H1 (cell line): ENCODE measurements at regions not wholly inside any gene's neighbourhood (a gene's known extent, or its start where the extent isn't known, plus 50 kb on each side); places are given as distances from the start of the nearest gene placed in this dataset.

ENCODE experiments used
- CTCF ChIA-PET: fragments of 300-600 bp; sonication (Branson Sonifier 250); formaldehyde crosslinking; loops from one replicate; lab custom pipeline; 2021; ENCODE audit not compliant: partially characterized antibody; lab: Charles Lee
- POLR2A ChIA-PET: fragments of 300-600 bp; sonication (Branson Sonifier 250); formaldehyde crosslinking; loops from one replicate; lab custom pipeline; 2021; ENCODE audit warnings: inconsistent platforms; ENCODE audit not compliant: partially characterized antibody; lab: Charles Lee
- DNase-seq, 2 experiments: peaks; one replicate each; pipeline versions ENCODE4 v3.0.0 to v3.0.0-alpha.2; 2010 to 2022; ENCODE audit warnings: low spot score in 2 of 2, low read depth in 1 of 2, mixed read lengths in 1 of 2
- FAIRE-seq: peaks from 2 replicates; lab custom pipeline; 2011; peaks lifted over from hg19 to GRCh38; lab: Jason Lieb, UNC
- H2AFZ ChIP-seq: 2 replicates; pipeline ENCODE4 v1.8.1; 2012; ENCODE audit warnings: low read length, inconsistent platforms
- H2AK5ac ChIP-seq: 2 replicates; pipeline ENCODE4 v1.6.1; 2013; ENCODE audit warnings: low read depth, low read length
- H2BK120ac ChIP-seq: replicated peaks from 2 replicates; pipeline ENCODE3; 2013; ENCODE audit warnings: low read depth, low read length, inconsistent platforms
- H2BK12ac ChIP-seq: 2 replicates; pipeline ENCODE4 v1.6.1; 2013; ENCODE audit warnings: low read depth, low read length
- H2BK15ac ChIP-seq: 2 replicates; pipeline ENCODE4 v1.6.1; 2013; ENCODE audit warnings: low read length
- H2BK20ac ChIP-seq: 2 replicates; pipeline ENCODE4 v1.6.1; 2013; ENCODE audit warnings: low read length
- H2BK5ac ChIP-seq: 2 replicates; pipeline ENCODE4 v1.6.1; 2013; ENCODE audit warnings: low read depth, low read length
- H3K14ac ChIP-seq: 2 replicates; pipeline ENCODE4 v1.6.1; 2013; ENCODE audit warnings: inconsistent platforms; ENCODE audit not compliant: insufficient read length
- H3K18ac ChIP-seq: 2 replicates; pipeline ENCODE4 v1.6.1; 2013; ENCODE audit warnings: low read length; ENCODE audit errors: extremely low read depth
- H3K23ac ChIP-seq: 2 replicates; pipeline ENCODE4 v1.6.1; 2013; ENCODE audit warnings: inconsistent platforms; ENCODE audit not compliant: insufficient read length
- H3K23me2 ChIP-seq: 2 replicates; pipeline ENCODE4 v1.6.1; 2013; ENCODE audit warnings: low read depth, low read length
- H3K27ac ChIP-seq: 2 replicates; pipeline ENCODE4 v1.6.1; 2011; ENCODE audit warnings: low read depth, low read length, inconsistent platforms
- H3K27me3 ChIP-seq, 4 experiments: replicated peaks in 1 of 4; 1 replicate in 1 of 4; 2 replicates in 3 of 4; pipeline versions ENCODE4 v1.6.1 to v1.8.1; 2011 to 2013; ENCODE audit warnings: low read length in 3 of 4, mild to moderate bottlenecking in 3 of 4, inconsistent platforms in 2 of 4, mixed read lengths in 2 of 4, moderate library complexity in 1 of 4; ENCODE audit not compliant: control insufficient read depth in 3 of 4, insufficient read depth in 3 of 4; ENCODE audit errors: extremely low read depth in 1 of 4
- H3K36me3 ChIP-seq, 4 experiments: 2 replicates each; pipeline versions ENCODE4 v1.6.1 to v1.8.1; 2011 to 2013; ENCODE audit warnings: mild to moderate bottlenecking in 4 of 4, low read length in 3 of 4, moderate library complexity in 2 of 4, control low read depth in 1 of 4, inconsistent platforms in 1 of 4; ENCODE audit not compliant: insufficient read depth in 4 of 4, control insufficient read depth in 2 of 4
- H3K4ac ChIP-seq: replicated peaks from 2 replicates; pipeline ENCODE3; 2013; ENCODE audit warnings: low read length, low read depth, mixed read lengths, inconsistent platforms; ENCODE audit not compliant: insufficient read length
- H3K4me1 ChIP-seq, 4 experiments: replicated peaks in 1 of 4; 1 replicate in 1 of 4; 2 replicates in 3 of 4; pipeline versions ENCODE4 v1.6.1 to v1.8.1; 2011 to 2013; ENCODE audit warnings: low read length in 3 of 4, inconsistent platforms in 2 of 4, mixed read lengths in 1 of 4; ENCODE audit not compliant: insufficient read depth in 4 of 4, control insufficient read depth in 3 of 4
- H3K4me2 ChIP-seq, 2 experiments: 2 replicates each; pipeline versions ENCODE4 v1.6.1 to v1.8.1; 2011 to 2013; ENCODE audit warnings: low read depth in 2 of 2, low read length in 2 of 2, control low read depth in 1 of 2, inconsistent platforms in 1 of 2, mild to moderate bottlenecking in 1 of 2; ENCODE audit not compliant: insufficient read depth in 1 of 2
- H3K4me3 ChIP-seq, 4 experiments: fragments of 200-600, 300-600 bp in 1 of 4; sonication (generic), shearing (Covaris generic), sonication (Bioruptor Twin) in 1 of 4; 2 replicates each; pipeline versions ENCODE4 v1.5.1 to v1.8.1; 2011 to 2016; ENCODE audit warnings: low read length in 4 of 4, low read depth in 3 of 4, control low read depth in 2 of 4, inconsistent platforms in 2 of 4, mild to moderate bottlenecking in 2 of 4, mixed read lengths in 1 of 4, moderate library complexity in 1 of 4; ENCODE audit not compliant: insufficient read depth in 2 of 4; ENCODE audit errors: extremely low read depth in 1 of 4
- H3K56ac ChIP-seq: replicated peaks from 2 replicates; pipeline ENCODE3; 2013; ENCODE audit warnings: low read depth, mild to moderate bottlenecking, mixed read lengths, low read length, inconsistent platforms; ENCODE audit not compliant: insufficient read length
- H3K79me1 ChIP-seq: 2 replicates; pipeline ENCODE4 v1.6.1; 2013; ENCODE audit warnings: low read depth, low read length, control low read depth
- H3K79me2 ChIP-seq, 2 experiments: 2 replicates each; pipeline versions ENCODE4 v1.6.1 to v1.8.1; 2012 to 2013; ENCODE audit warnings: low read length in 2 of 2, mild to moderate bottlenecking in 2 of 2, inconsistent platforms in 1 of 2; ENCODE audit not compliant: insufficient read depth in 2 of 2, control insufficient read depth in 1 of 2
- H3K9ac ChIP-seq, 4 experiments: replicated peaks in 1 of 4; 1 replicate in 1 of 4; 2 replicates in 3 of 4; pipeline versions ENCODE4 v1.6.1 to v1.8.1; 2011 to 2013; ENCODE audit warnings: low read depth in 3 of 4, low read length in 3 of 4, control low read depth in 2 of 4, mild to moderate bottlenecking in 2 of 4, moderate library complexity in 2 of 4, inconsistent platforms in 1 of 4; ENCODE audit errors: extremely low read depth in 1 of 4
- H3K9me3 ChIP-seq, 2 experiments: 2 replicates each; pipeline versions ENCODE4 v1.6.1 to v1.8.1; 2012 to 2013; ENCODE audit warnings: mild to moderate bottlenecking in 2 of 2, moderate library complexity in 2 of 2, control low read depth in 1 of 2, inconsistent platforms in 1 of 2, low read depth in 1 of 2, low read length in 1 of 2, mixed read lengths in 1 of 2; ENCODE audit not compliant: insufficient read depth in 2 of 2
- H4K20me1 ChIP-seq, 2 experiments: replicated peaks in 1 of 2; 2 replicates each; pipeline versions ENCODE3 to v1.8.1; 2011 to 2013; ENCODE audit warnings: inconsistent platforms in 2 of 2, low read length in 2 of 2, mild to moderate bottlenecking in 1 of 2; ENCODE audit not compliant: insufficient read depth in 2 of 2, control insufficient read depth in 1 of 2
- H4K5ac ChIP-seq: 2 replicates; pipeline ENCODE4 v1.6.1; 2013; ENCODE audit warnings: low read length, low read depth, mixed read lengths, inconsistent platforms; ENCODE audit not compliant: insufficient read length
- H4K8ac ChIP-seq: 2 replicates; pipeline ENCODE4 v1.8.0; 2013; ENCODE audit warnings: mild to moderate bottlenecking, moderate library complexity, low read length, inconsistent platforms; ENCODE audit not compliant: insufficient read depth; ENCODE audit errors: extremely low read depth
- H4K91ac ChIP-seq: replicated peaks from 2 replicates; pipeline ENCODE3; 2013; ENCODE audit warnings: low read length, mixed read lengths, inconsistent platforms; ENCODE audit not compliant: insufficient read length
- GTF2F1 ChIP-seq: IDR thresholded peaks from 2 replicates; pipeline ENCODE4 v1.6.1; 2012; ENCODE audit warnings: low read depth, low read length, improper control_type of control experiment, borderline replicate concordance
- RNF2 ChIP-seq: fragments of 200-900, 300-1000 bp; sonication (generic); IDR thresholded peaks from 2 replicates; pipeline ENCODE4 v1.7.1; 2016; ENCODE audit warnings: borderline replicate concordance, low read depth, mild to moderate bottlenecking, antibody characterized with exemption, low read length; ENCODE audit not compliant: poor library complexity, severe bottlenecking; ENCODE audit errors: missing control alignments
- WGBS, 2 experiments: shearing (Covaris generic) in 1 of 2; methylation state at CpG; one replicate each; pipeline versions ENCODE4 v1.1.6 to v1.1.7; 2013 to 2015; ENCODE audit warnings: low lambda C conversion rate in 2 of 2, mixed read lengths in 2 of 2, inconsistent platforms in 1 of 2, low coverage in 1 of 2, missing lambda C conversion rate in 1 of 2; ENCODE audit not compliant: insufficient replicate concordance in 2 of 2, insufficient coverage in 1 of 2, insufficient read length in 1 of 2; ENCODE audit errors: extremely low coverage in 1 of 2, missing lambda C conversion rate in 1 of 2; 5-methylcytosine and 5-hydroxymethylcytosine counted together

DNA sequence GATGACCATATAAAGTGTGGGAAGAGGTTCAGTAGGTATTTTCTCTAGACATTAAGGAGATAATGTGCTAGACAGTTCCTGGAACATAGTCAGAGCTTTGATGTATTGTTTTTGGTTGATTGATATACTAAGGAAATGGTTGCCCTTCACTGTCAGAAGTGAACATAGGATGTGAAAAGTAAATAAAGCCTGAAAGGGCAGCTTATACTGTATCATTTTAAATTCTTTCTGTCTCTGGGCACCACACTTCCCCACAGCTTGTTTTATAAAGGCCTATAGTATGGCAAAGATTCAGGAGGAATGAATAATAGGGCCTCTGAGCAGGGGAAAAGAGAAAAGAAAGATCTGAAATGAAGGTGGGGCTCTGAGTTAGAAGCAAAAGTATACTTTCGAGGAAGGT lies 72.7 kb upstream of the ITPRID2 start:
- H3K23me2 ChIP-seq, result no peaks in the 10 kb centered on the region
- no peak overlapping the region for H3K4ac ChIP-seq
- H2AK5ac ChIP-seq, result no peak overlapping the region
- no peak overlapping the region for H2BK15ac ChIP-seq
- CTCF ChIA-PET, result interaction anchor here (0.9 to 1.3 kb wide), 4 partner anchors 12 to 131 kb away, joined by 3 to 5 read pairs (median 3); no protein-coding TSS in a partner anchor
- H3K14ac ChIP-seq, result no peak overlapping the region
- TF ChIP-seq GTF2F1, result no peak
- no peak for TF ChIP-seq RNF2
- FAIRE-seq (no peak), DNase-seq (no peak)
- 0 out of 2 replicates have a peak overlapping the region, but pooled peaks have one; percentile 1 for H2AFZ ChIP-seq
- no peaks in the 10 kb centered on the region for H4K20me1 ChIP-seq
- H2BK20ac ChIP-seq, result no peak overlapping the region
- no peak overlapping the region for H3K56ac ChIP-seq
- H4K5ac ChIP-seq, result no peak overlapping the region
- POLR2A ChIA-PET, result interaction anchor here (0.6 to 0.8 kb wide), 2 partner anchors 14 to 73 kb away, joined by 3 read pairs; no protein-coding TSS in a partner anchor
- no peak overlapping the region for H4K91ac ChIP-seq
- no peaks in the 10 kb centered on the region for H3K79me1 ChIP-seq
- H2BK120ac ChIP-seq, result no peak overlapping the region
- H2BK12ac ChIP-seq, result no peak overlapping the region
- no peak overlapping the region for H3K23ac ChIP-seq
- no peak overlapping the region for H3K9ac ChIP-seq
- H3K27me3 ChIP-seq, result no peaks in the 10 kb centered on the region
- H3K27ac ChIP-seq, result no peak overlapping the region
- no peaks in the 10 kb centered on the region for H3K4me1 ChIP-seq
- WGBS, 2 experiments, result 90% methylated on average over 1 of the region's 1 CpG; no CpG with 5 or more reads in 1 of the 2 experiments
- no peaks in the 10 kb centered on the region for H3K36me3 ChIP-seq
- H3K79me2 ChIP-seq, result no peaks in the 10 kb centered on the region
- H3K4me3 ChIP-seq, result no peak overlapping the region
- no peaks in the 10 kb centered on the region for H3K9me3 ChIP-seq
- no peak overlapping the region for H2BK5ac ChIP-seq
- H3K4me2 ChIP-seq, result no peak overlapping the region
- no peak overlapping the region for H3K18ac ChIP-seq
- no peak overlapping the region for H4K8ac ChIP-seq
